HEK293 (cell line): ENCODE measurements at regions not wholly inside any gene's neighbourhood (a gene's known extent, or its start where the extent isn't known, plus 50 kb on each side); places are given as distances from the start of the nearest gene placed in this dataset.

Source experiments
- CTCF ChIA-PET: fragments of 350-600 bp; formaldehyde crosslinking; extraction: SDS; loops from one replicate; lab custom pipeline; 2021; ENCODE audit warnings: antibody characterized with exemption; lab: Yijun Ruan, JAX
- POLR2A ChIA-PET: fragments of 300-600 bp; formaldehyde crosslinking; extraction: SDS; loops from one replicate; lab custom pipeline; 2020; ENCODE audit warnings: antibody characterized with exemption, inconsistent platforms; lab: Yijun Ruan, JAX
- H3K27ac ChIP-seq: fragments of 200-500 bp; sonication (Bioruptor generic); 2 replicates; pipeline ENCODE4 v1.5.1; 2014; ENCODE audit warnings: low read depth, low read length, control low read depth, inconsistent platforms; ENCODE audit errors: extremely low read depth
- H3K36me3 ChIP-seq, 2 experiments: fragments of 200-500 bp in 1 of 2; sonication (Bioruptor generic) in 1 of 2; 1 replicate in 1 of 2; 2 replicates in 1 of 2; pipeline ENCODE4 v1.5.1; 2014 to 2017; ENCODE audit warnings: inconsistent platforms in 2 of 2, low read length in 2 of 2; ENCODE audit not compliant: control insufficient read depth in 2 of 2, insufficient read depth in 1 of 2
- H3K4me1 ChIP-seq: fragments of 200-500 bp; sonication (Bioruptor generic); 2 replicates; pipeline ENCODE4 v1.5.1; 2014; ENCODE audit warnings: mild to moderate bottlenecking, low read length, inconsistent platforms; ENCODE audit not compliant: control insufficient read depth, insufficient read depth
- H3K4me3 ChIP-seq: 2 replicates; pipeline ENCODE4 v1.5.1; 2011; ENCODE audit warnings: low read depth, mild to moderate bottlenecking, control low read depth, low read length, moderate library complexity
- H3K9me3 ChIP-seq: fragments of 200-500 bp; sonication (Bioruptor generic); 2 replicates; pipeline ENCODE4 v1.5.1; 2014; ENCODE audit warnings: low read depth, low read length, inconsistent platforms; ENCODE audit not compliant: control insufficient read depth, insufficient read depth
- FEZF1 ChIP-seq: fragments of 450-650 bp; formaldehyde crosslinking; IDR thresholded peaks from 2 replicates; pipeline ENCODE4 v1.5.1; 2016; ENCODE audit warnings: missing biosample characterization, missing genetic modification characterization
- GFI1B ChIP-seq: fragments of 450-650 bp; formaldehyde crosslinking; IDR thresholded peaks from 2 replicates; pipeline ENCODE4 v1.5.1; 2016; ENCODE audit warnings: missing biosample characterization, missing genetic modification characterization
- HOXA7 ChIP-seq: sonication (generic); formaldehyde crosslinking; IDR thresholded peaks from 2 replicates; pipeline ENCODE4 v1.8.1; 2022; ENCODE audit warnings: missing genetic modification reagents, borderline replicate concordance
- KLF10 ChIP-seq: fragments of 450-650 bp; IDR thresholded peaks from 2 replicates; pipeline ENCODE4 v1.5.1; 2018; ENCODE audit warnings: missing biosample characterization, mild to moderate bottlenecking, missing genetic modification characterization
- PRDM1 ChIP-seq: fragments of 450-650 bp; formaldehyde crosslinking; IDR thresholded peaks from 2 replicates; pipeline ENCODE4; 2016; ENCODE audit warnings: missing biosample characterization, missing genetic modification characterization
- ZFP3 ChIP-seq: fragments of 450-650 bp; formaldehyde crosslinking; IDR thresholded peaks from 2 replicates; pipeline ENCODE4 v1.5.1; 2016; ENCODE audit warnings: low read depth, missing biosample characterization, missing genetic modification characterization
- ZFP41 ChIP-seq: fragments of 450-650 bp; formaldehyde crosslinking; IDR thresholded peaks from 2 replicates; pipeline ENCODE4 v1.5.1; 2016; ENCODE audit warnings: missing biosample characterization, missing genetic modification characterization, borderline replicate concordance
- ZNF16 ChIP-seq: fragments of 450-650 bp; formaldehyde crosslinking; IDR thresholded peaks from 2 replicates; pipeline ENCODE4 v1.5.1; 2016; ENCODE audit warnings: low read depth, missing biosample characterization, missing genetic modification characterization
- ZNF292 ChIP-seq: fragments of 450-650 bp; formaldehyde crosslinking; IDR thresholded peaks from 2 replicates; pipeline ENCODE4 v1.5.1; 2016; ENCODE audit warnings: low read depth, missing biosample characterization, missing genetic modification characterization, borderline replicate concordance
- ZNF324 ChIP-seq: fragments of 450-650 bp; formaldehyde crosslinking; IDR thresholded peaks from 2 replicates; pipeline ENCODE4 v1.5.1; 2016; ENCODE audit warnings: missing biosample characterization, missing genetic modification characterization
- ZNF423 ChIP-seq: fragments of 450-650 bp; formaldehyde crosslinking; IDR thresholded peaks from 2 replicates; pipeline ENCODE4 v1.5.1; 2016; ENCODE audit warnings: missing biosample characterization, missing genetic modification characterization
- ZNF433 ChIP-seq: fragments of 450-650 bp; formaldehyde crosslinking; IDR thresholded peaks from 2 replicates; pipeline ENCODE4 v1.5.1; 2016; ENCODE audit warnings: missing biosample characterization, missing genetic modification characterization, low read depth
- ZNF48 ChIP-seq: fragments of 450-650 bp; formaldehyde crosslinking; IDR thresholded peaks from 2 replicates; pipeline ENCODE4 v1.5.1; 2016; ENCODE audit warnings: missing biosample characterization, missing genetic modification characterization
- ZNF521 ChIP-seq: fragments of 450-650 bp; formaldehyde crosslinking; IDR thresholded peaks from 2 replicates; pipeline ENCODE4 v1.5.1; 2017; ENCODE audit warnings: missing biosample characterization, mild to moderate bottlenecking, missing genetic modification characterization
- ZNF585B ChIP-seq: fragments of 450-650 bp; formaldehyde crosslinking; IDR thresholded peaks from 2 replicates; pipeline ENCODE4 v1.5.1; 2016; ENCODE audit warnings: missing biosample characterization, missing genetic modification characterization
- ZNF776 ChIP-seq: fragments of 450-650 bp; formaldehyde crosslinking; IDR thresholded peaks from 2 replicates; pipeline ENCODE4 v1.5.0; 2017; ENCODE audit warnings: missing biosample characterization, missing genetic modification characterization, borderline replicate concordance
- ZNF843 ChIP-seq: fragments of 450-650 bp; formaldehyde crosslinking; IDR thresholded peaks from 2 replicates; pipeline ENCODE4 v1.5.1; 2016; ENCODE audit warnings: missing biosample characterization, missing genetic modification characterization
- ZSCAN16 ChIP-seq: fragments of 450-650 bp; formaldehyde crosslinking; IDR thresholded peaks from 2 replicates; pipeline ENCODE4 v1.5.1; 2016; ENCODE audit warnings: missing biosample characterization, missing genetic modification characterization
- TF ChIP-seq, protein P1 (sequence below): fragments of 450-650 bp; formaldehyde crosslinking; IDR thresholded peaks from 2 replicates; pipeline ENCODE4 v1.5.1; 2016; ENCODE audit warnings: missing biosample characterization, missing genetic modification characterization
- TF ChIP-seq, protein P2 (sequence below): fragments of 450-650 bp; formaldehyde crosslinking; IDR thresholded peaks from 2 replicates; pipeline ENCODE4 v1.5.1; 2016; ENCODE audit warnings: missing biosample characterization, missing genetic modification characterization

DNA sequence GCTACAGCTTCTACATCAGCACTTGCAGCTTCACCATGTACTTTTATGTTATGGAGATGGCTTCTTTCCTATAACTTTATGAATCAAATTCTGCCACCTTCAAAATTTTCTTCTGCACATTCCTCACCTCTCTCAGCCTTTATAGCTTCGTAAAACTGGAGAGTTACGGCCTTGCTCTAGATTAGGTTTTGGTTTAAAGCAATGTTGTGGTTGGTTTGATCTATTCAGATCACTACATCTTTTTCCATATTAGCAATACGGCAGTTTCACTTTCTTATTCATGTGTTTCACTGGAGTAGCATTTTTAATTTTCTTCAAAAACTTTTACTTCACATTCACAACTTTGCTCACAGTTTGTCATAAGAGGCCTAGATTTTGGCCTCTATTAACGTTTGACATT, 242.9 kb upstream of the GYPC start (continued):
- no peak for TF ChIP-seq ZFP41 (tag by site-specific recombination)
- TF ChIP-seq ZNF776 (tag by site-specific recombination) = no peak
- TF ChIP-seq ZSCAN16 (tag by site-specific recombination) = no peak

DNA sequence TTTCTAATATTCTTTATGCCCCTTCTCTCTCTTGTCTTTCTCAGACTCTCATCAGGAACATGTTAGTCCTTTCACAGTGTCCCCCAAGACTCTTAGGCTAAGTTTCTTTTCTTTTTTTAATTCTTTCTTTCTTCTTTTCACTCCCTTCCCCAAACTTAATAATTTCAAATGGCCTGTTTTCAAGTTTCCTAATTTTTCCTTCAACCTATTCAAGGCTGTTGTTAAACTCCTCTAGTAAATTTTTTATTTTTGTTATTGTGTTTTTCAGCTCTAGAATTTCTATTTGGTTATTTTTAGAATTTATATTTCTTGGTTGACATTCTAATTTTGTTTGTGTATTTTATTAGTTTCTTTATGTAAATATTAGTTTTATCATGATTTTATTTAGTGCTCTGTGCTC, 236.6 kb upstream of the GYPC start:
- TF ChIP-seq HOXA7 (CRISPR knock-in tag) (no peak), ZNF292 (tag by site-specific recombination) (no peak), KLF10 (tag by site-specific recombination) (no peak), FEZF1 (tag by site-specific recombination) (no peak)
- TF ChIP-seq, protein P1, sequence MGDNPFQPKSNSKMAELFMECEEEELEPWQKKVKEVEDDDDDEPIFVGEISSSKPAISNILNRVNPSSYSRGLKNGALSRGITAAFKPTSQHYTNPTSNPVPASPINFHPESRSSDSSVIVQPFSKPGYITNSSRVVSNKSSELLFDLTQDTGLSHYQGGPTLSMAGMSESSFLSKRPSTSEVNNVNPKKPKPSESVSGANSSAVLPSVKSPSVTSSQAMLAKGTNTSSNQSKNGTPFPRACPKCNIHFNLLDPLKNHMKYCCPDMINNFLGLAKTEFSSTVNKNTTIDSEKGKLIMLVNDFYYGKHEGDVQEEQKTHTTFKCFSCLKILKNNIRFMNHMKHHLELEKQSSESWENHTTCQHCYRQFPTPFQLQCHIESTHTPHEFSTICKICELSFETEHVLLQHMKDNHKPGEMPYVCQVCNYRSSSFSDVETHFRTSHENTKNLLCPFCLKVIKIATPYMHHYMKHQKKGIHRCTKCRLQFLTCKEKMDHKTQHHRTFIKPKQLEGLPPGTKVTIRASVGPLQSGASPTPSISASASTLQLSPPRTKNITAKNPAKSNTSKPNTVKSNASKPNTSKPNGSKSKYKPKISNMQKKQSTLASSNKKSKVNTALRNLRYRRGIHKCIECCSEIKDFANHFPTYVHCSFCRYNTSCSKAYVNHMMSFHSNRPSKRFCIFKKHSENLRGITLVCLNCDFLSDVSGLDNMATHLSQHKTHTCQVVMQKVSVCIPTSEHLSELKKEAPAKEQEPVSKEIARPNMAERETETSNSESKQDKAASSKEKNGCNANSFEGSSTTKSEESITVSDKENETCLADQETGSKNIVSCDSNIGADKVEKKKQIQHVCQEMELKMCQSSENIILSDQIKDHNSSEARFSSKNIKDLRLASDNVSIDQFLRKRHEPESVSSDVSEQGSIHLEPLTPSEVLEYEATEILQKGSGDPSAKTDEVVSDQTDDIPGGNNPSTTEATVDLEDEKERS (tag by site-specific recombination) = no peak
- no peaks in the 10 kb centered on the region for H3K36me3 ChIP-seq
- no peaks in the 10 kb centered on the region for H3K4me1 ChIP-seq
- no peak overlapping the region for H3K27ac ChIP-seq
- ChIA-PET CTCF (no interaction called here), POLR2A (no interaction called here)
- H3K4me3 ChIP-seq = no peak overlapping the region
- H3K9me3 ChIP-seq = no peaks in the 10 kb centered on the region

DNA sequence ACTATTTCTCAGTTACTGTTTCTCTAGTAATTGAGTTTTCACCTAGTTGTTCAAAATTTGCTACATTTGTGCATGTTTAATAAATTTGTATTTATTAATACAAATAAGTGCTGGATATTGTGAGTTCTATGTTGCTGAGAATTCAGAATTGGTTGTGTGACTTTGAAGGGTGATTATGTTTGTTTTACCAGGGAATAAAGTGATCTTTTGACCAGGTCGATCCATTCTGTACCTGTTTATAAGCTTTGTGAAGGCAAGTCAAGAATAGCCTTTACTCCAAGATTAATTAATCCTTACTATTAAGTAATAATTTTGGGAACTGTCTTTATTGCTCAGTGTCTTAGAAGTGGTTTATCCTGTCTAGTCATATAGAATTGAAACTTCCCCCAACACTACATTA, 230.0 kb upstream of the GYPC start:
- H3K4me1 ChIP-seq = no peaks in the 10 kb centered on the region
- TF ChIP-seq ZNF521 (tag by site-specific recombination) (no peak), PRDM1 (tag by site-specific recombination) (no peak), ZNF585B (tag by site-specific recombination) (no peak), ZNF16 (tag by site-specific recombination) (no peak), ZNF48 (tag by site-specific recombination) (no peak), ZNF843 (tag by site-specific recombination) (no peak)
- TF ChIP-seq, protein P2, sequence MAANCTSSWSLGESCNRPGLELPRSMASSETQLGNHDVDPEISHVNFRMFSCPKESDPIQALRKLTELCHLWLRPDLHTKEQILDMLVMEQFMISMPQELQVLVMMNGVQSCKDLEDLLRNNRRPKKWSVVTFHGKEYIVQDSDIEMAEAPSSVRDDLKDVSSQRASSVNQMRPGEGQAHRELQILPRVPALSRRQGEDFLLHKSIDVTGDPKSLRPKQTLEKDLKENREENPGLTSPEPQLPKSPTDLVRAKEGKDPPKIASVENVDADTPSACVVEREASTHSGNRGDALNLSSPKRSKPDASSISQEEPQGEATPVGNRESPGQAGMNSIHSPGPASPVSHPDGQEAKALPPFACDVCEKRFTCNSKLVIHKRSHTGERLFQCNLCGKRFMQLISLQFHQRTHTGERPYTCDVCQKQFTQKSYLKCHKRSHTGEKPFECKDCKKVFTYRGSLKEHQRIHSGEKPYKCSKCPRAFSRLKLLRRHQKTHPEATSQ = no peak
- TF ChIP-seq, all 188 proteins: peak for 0
- no peaks in the 10 kb centered on the region for H3K9me3 ChIP-seq
- ChIA-PET CTCF (no interaction called here), POLR2A (no interaction called here)
- no peak overlapping the region for H3K27ac ChIP-seq
- H3K36me3 ChIP-seq = no peaks in the 10 kb centered on the region
- no peak overlapping the region for H3K4me3 ChIP-seq

DNA sequence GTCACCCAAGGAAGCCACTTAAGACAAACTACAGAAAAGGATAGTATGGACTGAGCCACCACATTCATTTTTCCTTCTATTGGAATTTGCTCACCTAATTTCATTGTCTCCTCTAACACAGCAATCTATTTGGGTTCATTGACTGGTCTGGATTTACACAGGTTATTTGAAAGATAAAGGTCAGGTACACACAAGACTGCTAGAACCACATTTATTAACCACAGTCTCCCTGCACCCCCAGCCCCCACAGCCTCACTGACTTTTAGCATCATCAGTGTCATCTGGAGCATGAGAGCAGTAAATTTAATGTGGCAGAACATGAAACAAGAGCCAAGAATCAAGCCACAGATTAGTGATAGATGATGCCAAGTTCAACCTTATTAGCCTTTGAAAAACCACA, 226.9 kb upstream of the GYPC start:
- H3K27ac ChIP-seq = no peak overlapping the region
- no peaks in the 10 kb centered on the region for H3K9me3 ChIP-seq
- CTCF ChIA-PET = no interaction called here

More for the DNA sequence above, 226.9 kb upstream of the GYPC start:
- H3K4me1 ChIP-seq = no peaks in the 10 kb centered on the region
- no peak overlapping the region for H3K4me3 ChIP-seq
- H3K36me3 ChIP-seq = no peaks in the 10 kb centered on the region
- TF ChIP-seq ZNF423 (tag by site-specific recombination) (no peak), ZNF324 (no peak), ZNF433 (tag by site-specific recombination) (no peak), ZFP3 (tag by site-specific recombination) (no peak), GFI1B (tag by site-specific recombination) (no peak)
- POLR2A ChIA-PET = no interaction called here
